A549 (cell line): ENCODE measurements at regions not wholly inside any gene's neighbourhood (a gene's known extent, or its start where the extent isn't known, plus 50 kb on each side); places are given as distances from the start of the nearest gene placed in this dataset.

Experiments
- CTCF ChIP-seq: fragments of >200 bp; sonication (Bioruptor Twin); formaldehyde crosslinking; IDR thresholded peaks from 3 replicates; pipeline ENCODE4 v1.5.1; 2016
- ELK1 ChIP-seq: fragments of 150-350 bp; IDR thresholded peaks from 2 replicates; pipeline ENCODE4 v1.6.1; 2014; ENCODE audit warnings: low read depth, mild to moderate bottlenecking, low read length
- ESRRA ChIP-seq: fragments of 150-350 bp; IDR thresholded peaks from 2 replicates; pipeline ENCODE4 v1.6.1; 2014; ENCODE audit warnings: mild to moderate bottlenecking, low read length, borderline replicate concordance
- NFE2L2 ChIP-seq: fragments of 150-350 bp; conservative IDR thresholded peaks from 2 replicates; pipeline ENCODE4 v1.6.1; 2014; ENCODE audit warnings: low read length
- NR3C1 ChIP-seq: fragments of >200 bp; sonication (Bioruptor Twin); formaldehyde crosslinking; IDR thresholded peaks from 3 replicates; pipeline ENCODE4 v1.6.1; 2017
- POLR2A ChIP-seq: IDR thresholded peaks from 2 replicates; pipeline ENCODE4 v1.6.1; 2012; ENCODE audit warnings: mild to moderate bottlenecking, low read length
- RAD21 ChIP-seq, 2 experiments: fragments of >200 bp in 1 of 2; sonication (Bioruptor Twin) in 1 of 2; formaldehyde crosslinking in 1 of 2; IDR thresholded peaks in 1 of 2; conservative IDR thresholded peaks in 1 of 2; 2 replicates in 1 of 2; 3 replicates in 1 of 2; pipeline ENCODE4 v1.6.1; 2012 to 2018; ENCODE audit warnings: inconsistent platforms in 1 of 2
- REST ChIP-seq: fragments of 200-600 bp; sonication (generic); IDR thresholded peaks from 2 replicates; pipeline ENCODE4 v1.6.1; 2016; ENCODE audit warnings: antibody characterized with exemption, mild to moderate bottlenecking, moderate library complexity
- TF ChIP-seq, protein P1 (sequence below): fragments of 250-450 bp; sonication (Bioruptor Pico); IDR thresholded peaks from 2 replicates; pipeline ENCODE4 v1.5.0; 2020; ENCODE audit warnings: low read depth, mild to moderate bottlenecking, moderate library complexity

DNA sequence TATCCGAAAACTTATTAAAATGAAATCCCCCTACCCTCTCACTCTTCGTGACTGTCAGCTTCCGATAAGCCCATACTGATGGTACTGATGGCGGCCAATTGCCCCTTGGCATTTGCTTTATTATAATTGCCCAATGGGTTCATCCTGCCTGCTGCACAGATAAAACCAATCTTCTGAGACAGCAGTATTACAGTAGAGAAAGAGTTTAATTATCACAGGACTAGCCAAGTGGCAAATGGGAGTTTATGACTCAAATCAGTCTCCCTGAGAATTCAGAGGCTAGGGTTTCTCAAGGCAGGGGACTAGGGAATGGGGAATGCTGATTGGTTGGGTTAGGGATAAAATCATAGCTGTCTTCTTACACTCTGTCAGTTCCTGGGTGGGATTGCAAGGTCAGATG, 259.5 kb downstream of the SOD2 start:
- TF ChIP-seq CTCF (no peak), ELK1 (no peak), NR3C1 (no peak), ESRRA (no peak), RAD21 (conservative IDR thresholded peaks at IDR 0.05 in 1 of 2, IDR thresholded peaks at IDR 0.05 in 1 of 2) (no peak), POLR2A (no peak), REST (no peak), NFE2L2 (no peak)
- TF ChIP-seq, protein P1, sequence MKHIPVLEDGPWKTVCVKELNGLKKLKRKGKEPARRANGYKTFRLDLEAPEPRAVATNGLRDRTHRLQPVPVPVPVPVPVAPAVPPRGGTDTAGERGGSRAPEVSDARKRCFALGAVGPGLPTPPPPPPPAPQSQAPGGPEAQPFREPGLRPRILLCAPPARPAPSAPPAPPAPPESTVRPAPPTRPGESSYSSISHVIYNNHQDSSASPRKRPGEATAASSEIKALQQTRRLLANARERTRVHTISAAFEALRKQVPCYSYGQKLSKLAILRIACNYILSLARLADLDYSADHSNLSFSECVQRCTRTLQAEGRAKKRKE = no peak
